Activated T-cell treated with anti-CD3 and anti-CD28 coated beads, Interleukin-2, amount 50 U/mL, for 4 hours (primary cell): ENCODE measurements at regions not wholly inside any gene's neighbourhood (a gene's known extent, or its start where the extent isn't known, plus 50 kb on each side); places are given as distances from the start of the nearest gene placed in this dataset.

Experiments used
- ATAC-seq, 2 donors: fragments of 200-7000 bp; cut with Tn5 transposase; one replicate each; pipeline ENCODE4 v1.10.0; 2021
- DNase-seq: peaks from one replicate; pipeline ENCODE4 v3.0.0-alpha.2; 2020
- H3K27me3 Mint-ChIP-seq: one replicate; pipeline ENCODE4 v1.8.0; 2021; ENCODE audit warnings: low read depth, mixed read lengths
- H3K36me3 Mint-ChIP-seq: one replicate; pipeline ENCODE4 v1.8.0; 2022; ENCODE audit warnings: mixed read lengths; ENCODE audit not compliant: insufficient read depth
- H3K4me1 Mint-ChIP-seq: one replicate; pipeline ENCODE4 v1.8.0; 2021; ENCODE audit warnings: low read depth, mixed read lengths
- H3K4me3 Mint-ChIP-seq: one replicate; pipeline ENCODE4 v1.8.0; 2021; ENCODE audit warnings: mild to moderate bottlenecking, moderate library complexity, mixed read lengths
- H3K9me3 Mint-ChIP-seq: one replicate; pipeline ENCODE4 v1.8.0; 2021; ENCODE audit warnings: mixed read lengths

GRCh38 chr2:7929281-7929680 lies 752.6 kb upstream of the ID2 start:
- Mint-ChIP-seq H3K4me1 (peaks cover 8% of the 10 kb centered on the region), H3K36me3 (no peaks in the 10 kb centered on the region), H3K4me3 (no peak overlapping the region), H3K9me3 (no peaks in the 10 kb centered on the region), H3K27me3 (no peaks in the 10 kb centered on the region)
- DNase-seq (no peak), ATAC-seq (no peak)

GRCh38 chr2:7930800-7931635 lies 750.8 kb upstream of the ID2 start:
- Mint-ChIP-seq H3K4me3 (no peak overlapping the region), H3K36me3 (no peaks in the 10 kb centered on the region)
- ATAC-seq: peak; percentile 65 to 82

GRCh38 chr2:7931808-7932207 lies 750.0 kb upstream of the ID2 start:
- DNase-seq (no peak), ATAC-seq (no peak)
- Mint-ChIP-seq H3K4me3 (no peak overlapping the region), H3K9me3 (no peaks in the 10 kb centered on the region), H3K27me3 (no peaks in the 10 kb centered on the region), H3K36me3 (no peaks in the 10 kb centered on the region), H3K4me1 (peaks cover 8% of the 10 kb centered on the region)

More at GRCh38 chr2:7930800-7931635, 750.8 kb upstream of the ID2 start:
- H3K4me1 Mint-ChIP-seq: peaks cover 8% of the 10 kb centered on the region
- no peak for DNase-seq
- H3K27me3 Mint-ChIP-seq: no peaks in the 10 kb centered on the region
- no peaks in the 10 kb centered on the region for H3K9me3 Mint-ChIP-seq

- Mint-ChIP-seq H3K4me1 (peaks cover 8% of the 10 kb centered on the region), H3K9me3 (no peaks in the 10 kb centered on the region), H3K36me3 (no peaks in the 10 kb centered on the region), H3K27me3 (no peaks in the 10 kb centered on the region), H3K4me3 (no peak overlapping the region)
- DNase-seq (no peak), ATAC-seq (no peak)
These were observed 748.2 kb upstream of the ID2 start for GRCh38 chr2:7933672-7934071.

- Mint-ChIP-seq H3K36me3 (no peaks in the 10 kb centered on the region), H3K9me3 (no peaks in the 10 kb centered on the region), H3K4me1 (peaks cover 8% of the 10 kb centered on the region), H3K4me3 (no peak overlapping the region), H3K27me3 (no peaks in the 10 kb centered on the region)
- DNase-seq: no peak
- ATAC-seq: no peak
These were observed 747.4 kb upstream of the ID2 start for GRCh38 chr2:7934476-7934875.

- Mint-ChIP-seq H3K4me1 (peaks cover 4% of the 10 kb centered on the region), H3K36me3 (no peaks in the 10 kb centered on the region), H3K27me3 (no peaks in the 10 kb centered on the region), H3K9me3 (no peaks in the 10 kb centered on the region), H3K4me3 (no peak overlapping the region)
- no peak for DNase-seq
- no peak for ATAC-seq
These were observed 744.8 kb upstream of the ID2 start for GRCh38 chr2:7937082-7937481.

GRCh38 chr2:7940723-7941122 lies 741.1 kb upstream of the ID2 start:
- Mint-ChIP-seq H3K27me3 (no peaks in the 10 kb centered on the region), H3K36me3 (no peaks in the 10 kb centered on the region), H3K9me3 (no peaks in the 10 kb centered on the region), H3K4me3 (no peak overlapping the region), H3K4me1 (peaks cover 4% of the 10 kb centered on the region)
- no peak for DNase-seq
- no peak for ATAC-seq

- Mint-ChIP-seq H3K9me3 (no peaks in the 10 kb centered on the region), H3K36me3 (no peaks in the 10 kb centered on the region), H3K27me3 (no peaks in the 10 kb centered on the region), H3K4me1 (peaks cover 4% of the 10 kb centered on the region), H3K4me3 (no peak overlapping the region)
- no peak for ATAC-seq
- no peak for DNase-seq
These were observed 738.4 kb upstream of the ID2 start for GRCh38 chr2:7943446-7943845.

- H3K36me3 Mint-ChIP-seq: no peaks in the 10 kb centered on the region
- ATAC-seq (no peak), DNase-seq (no peak)
- H3K4me1 Mint-ChIP-seq: no peaks in the 10 kb centered on the region
- H3K4me3 Mint-ChIP-seq: no peak overlapping the region
- H3K9me3 Mint-ChIP-seq: no peaks in the 10 kb centered on the region
- H3K27me3 Mint-ChIP-seq: no peaks in the 10 kb centered on the region
These were observed 736.8 kb upstream of the ID2 start for GRCh38 chr2:7945026-7945425.

GRCh38 chr2:7950035-7950612 lies 731.7 kb upstream of the ID2 start:
- Mint-ChIP-seq H3K9me3 (no peaks in the 10 kb centered on the region), H3K27me3 (no peaks in the 10 kb centered on the region), H3K36me3 (no peaks in the 10 kb centered on the region), H3K4me3 (no peak overlapping the region), H3K4me1 (no peaks in the 10 kb centered on the region)
- ATAC-seq: no peak
- DNase-seq: no peak

- DNase-seq: no peak
These were observed 730.9 kb upstream of the ID2 start for GRCh38 chr2:7951001-7951400.

GRCh38 chr2:7951490-7951889 lies 730.4 kb upstream of the ID2 start:
- H3K4me3 Mint-ChIP-seq: no peak overlapping the region
- no peak for DNase-seq
- no peaks in the 10 kb centered on the region for H3K36me3 Mint-ChIP-seq
- ATAC-seq: no peak
- no peaks in the 10 kb centered on the region for H3K9me3 Mint-ChIP-seq
- H3K4me1 Mint-ChIP-seq: no peaks in the 10 kb centered on the region
- no peaks in the 10 kb centered on the region for H3K27me3 Mint-ChIP-seq

More at GRCh38 chr2:7951001-7951400, 730.9 kb upstream of the ID2 start:
- Mint-ChIP-seq H3K9me3 (no peaks in the 10 kb centered on the region), H3K4me1 (no peaks in the 10 kb centered on the region), H3K27me3 (no peaks in the 10 kb centered on the region), H3K36me3 (no peaks in the 10 kb centered on the region), H3K4me3 (no peak overlapping the region)
- ATAC-seq: no peak

GRCh38 chr2:7952046-7952745 lies 729.7 kb upstream of the ID2 start:
- Mint-ChIP-seq H3K27me3 (no peaks in the 10 kb centered on the region), H3K4me1 (no peaks in the 10 kb centered on the region), H3K9me3 (no peaks in the 10 kb centered on the region), H3K36me3 (no peaks in the 10 kb centered on the region), H3K4me3 (no peak overlapping the region)
- no peak for ATAC-seq
- no peak for DNase-seq

- H3K27me3 Mint-ChIP-seq: no peaks in the 10 kb centered on the region
- H3K4me3 Mint-ChIP-seq: no peak overlapping the region
- no peak for ATAC-seq
- H3K36me3 Mint-ChIP-seq: no peaks in the 10 kb centered on the region
- H3K4me1 Mint-ChIP-seq: no peaks in the 10 kb centered on the region
- no peaks in the 10 kb centered on the region for H3K9me3 Mint-ChIP-seq
- DNase-seq: no peak
These were observed 728.7 kb upstream of the ID2 start for GRCh38 chr2:7953195-7953594.

- Mint-ChIP-seq H3K4me1 (no peaks in the 10 kb centered on the region), H3K36me3 (no peaks in the 10 kb centered on the region), H3K27me3 (no peaks in the 10 kb centered on the region), H3K4me3 (no peak overlapping the region), H3K9me3 (no peaks in the 10 kb centered on the region)
- ATAC-seq: no peak
- DNase-seq: no peak
These were observed 727.6 kb upstream of the ID2 start for GRCh38 chr2:7954234-7954633.
